H1 (cell line): ENCODE measurements at regions not wholly inside any gene's neighbourhood (a gene's known extent, or its start where the extent isn't known, plus 50 kb on each side); places are given as distances from the start of the nearest gene placed in this dataset.

Experiments
- CHD1 ChIP-seq: IDR thresholded peaks from 2 replicates; pipeline ENCODE4 v1.6.1; 2012; ENCODE audit warnings: low read depth, low read length, improper control_type of control experiment
- EP300 ChIP-seq, 2 experiments: IDR thresholded peaks; 1 replicate in 1 of 2; 2 replicates in 1 of 2; pipeline ENCODE4 v1.6.1; 2011 to 2012; ENCODE audit warnings: low read depth in 2 of 2, low read length in 2 of 2, mild to moderate bottlenecking in 2 of 2, borderline replicate concordance in 1 of 2, inconsistent platforms in 1 of 2, moderate library complexity in 1 of 2
- TF ChIP-seq, protein P1 (sequence below), 3 experiments: IDR thresholded peaks; 1 replicate in 2 of 3; 2 replicates in 1 of 3; pipeline versions ENCODE4 v1.5.1 to v1.6.1; 2011; ENCODE audit warnings: low read length in 3 of 3, mild to moderate bottlenecking in 3 of 3, inconsistent platforms in 2 of 3, low read depth in 1 of 3, moderate library complexity in 1 of 3; ENCODE audit not compliant: insufficient read depth in 1 of 3; ENCODE audit errors: control extremely low read depth in 1 of 3

- TF ChIP-seq EP300 (IDR thresholded peaks at IDR 0.05; ENCODE audit: borderline replicate concordance in 1 of 2, low read depth in 2 of 2, low read length in 2 of 2) (no peak), CHD1 (no peak)
- TF ChIP-seq, protein P1, sequence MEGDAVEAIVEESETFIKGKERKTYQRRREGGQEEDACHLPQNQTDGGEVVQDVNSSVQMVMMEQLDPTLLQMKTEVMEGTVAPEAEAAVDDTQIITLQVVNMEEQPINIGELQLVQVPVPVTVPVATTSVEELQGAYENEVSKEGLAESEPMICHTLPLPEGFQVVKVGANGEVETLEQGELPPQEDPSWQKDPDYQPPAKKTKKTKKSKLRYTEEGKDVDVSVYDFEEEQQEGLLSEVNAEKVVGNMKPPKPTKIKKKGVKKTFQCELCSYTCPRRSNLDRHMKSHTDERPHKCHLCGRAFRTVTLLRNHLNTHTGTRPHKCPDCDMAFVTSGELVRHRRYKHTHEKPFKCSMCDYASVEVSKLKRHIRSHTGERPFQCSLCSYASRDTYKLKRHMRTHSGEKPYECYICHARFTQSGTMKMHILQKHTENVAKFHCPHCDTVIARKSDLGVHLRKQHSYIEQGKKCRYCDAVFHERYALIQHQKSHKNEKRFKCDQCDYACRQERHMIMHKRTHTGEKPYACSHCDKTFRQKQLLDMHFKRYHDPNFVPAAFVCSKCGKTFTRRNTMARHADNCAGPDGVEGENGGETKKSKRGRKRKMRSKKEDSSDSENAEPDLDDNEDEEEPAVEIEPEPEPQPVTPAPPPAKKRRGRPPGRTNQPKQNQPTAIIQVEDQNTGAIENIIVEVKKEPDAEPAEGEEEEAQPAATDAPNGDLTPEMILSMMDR (IDR thresholded peaks at IDR 0.05; ENCODE audit: control extremely low read depth in 1 of 3, insufficient read depth in 1 of 3, low read depth in 1 of 3, low read length in 3 of 3) = no peak
Measured at GRCh38 chr10:9863559-9864121, 1154.0 kb upstream of the CELF2 start (continued).
